DND-41 (cell line): ENCODE measurements at regions not wholly inside any gene's neighbourhood (a gene's known extent, or its start where the extent isn't known, plus 50 kb on each side); places are given as distances from the start of the nearest gene placed in this dataset.

Experiments
- EZH2 ChIP-seq: IDR thresholded peaks from 3 replicates; pipeline ENCODE4 v1.6.1; 2012; ENCODE audit warnings: borderline replicate concordance, low read depth, mild to moderate bottlenecking, moderate library complexity, low read length, inconsistent platforms; ENCODE audit not compliant: severe bottlenecking
- TF ChIP-seq, protein P1 (sequence below): IDR thresholded peaks from 2 replicates; pipeline ENCODE4 v1.5.1; 2012; ENCODE audit warnings: borderline replicate concordance, low read length, moderate library complexity, mild to moderate bottlenecking; ENCODE audit not compliant: poor library complexity, severe bottlenecking; ENCODE audit errors: extremely low read depth

DNA sequence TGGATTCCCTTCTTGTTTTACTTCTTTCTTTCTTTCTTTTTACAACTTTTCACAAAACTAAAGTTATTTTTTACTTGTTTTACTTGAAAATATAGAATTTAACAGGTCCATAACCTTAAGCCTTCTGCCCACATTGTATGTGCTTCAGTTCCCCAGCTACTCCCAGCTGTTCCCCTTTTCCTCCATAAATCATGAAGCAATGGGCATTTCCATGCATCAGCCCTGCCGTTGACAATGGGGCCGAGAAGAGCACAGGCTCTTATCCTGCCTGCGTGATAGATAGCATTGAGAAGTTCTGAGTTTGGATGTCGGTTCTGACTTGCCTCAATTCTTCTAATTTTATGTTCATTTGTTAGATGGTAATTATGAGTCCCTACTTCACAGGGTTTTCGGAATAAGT lies 583.8 kb downstream of the CDH26 start:
- TF ChIP-seq EZH2, result no peak
- TF ChIP-seq, protein P1, sequence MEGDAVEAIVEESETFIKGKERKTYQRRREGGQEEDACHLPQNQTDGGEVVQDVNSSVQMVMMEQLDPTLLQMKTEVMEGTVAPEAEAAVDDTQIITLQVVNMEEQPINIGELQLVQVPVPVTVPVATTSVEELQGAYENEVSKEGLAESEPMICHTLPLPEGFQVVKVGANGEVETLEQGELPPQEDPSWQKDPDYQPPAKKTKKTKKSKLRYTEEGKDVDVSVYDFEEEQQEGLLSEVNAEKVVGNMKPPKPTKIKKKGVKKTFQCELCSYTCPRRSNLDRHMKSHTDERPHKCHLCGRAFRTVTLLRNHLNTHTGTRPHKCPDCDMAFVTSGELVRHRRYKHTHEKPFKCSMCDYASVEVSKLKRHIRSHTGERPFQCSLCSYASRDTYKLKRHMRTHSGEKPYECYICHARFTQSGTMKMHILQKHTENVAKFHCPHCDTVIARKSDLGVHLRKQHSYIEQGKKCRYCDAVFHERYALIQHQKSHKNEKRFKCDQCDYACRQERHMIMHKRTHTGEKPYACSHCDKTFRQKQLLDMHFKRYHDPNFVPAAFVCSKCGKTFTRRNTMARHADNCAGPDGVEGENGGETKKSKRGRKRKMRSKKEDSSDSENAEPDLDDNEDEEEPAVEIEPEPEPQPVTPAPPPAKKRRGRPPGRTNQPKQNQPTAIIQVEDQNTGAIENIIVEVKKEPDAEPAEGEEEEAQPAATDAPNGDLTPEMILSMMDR, result no peak
